Heart right ventricle (tissue), 16 donors: ENCODE measurements at regions not wholly inside any gene's neighbourhood (a gene's known extent, or its start where the extent isn't known, plus 50 kb on each side); places are given as distances from the start of the nearest gene placed in this dataset.

Experiments
- ATAC-seq, 8 donors: fragments of 200-7000 bp; cut with Tn5 transposase; one replicate each; pipeline ENCODE4 v1.9.1; 2020; ENCODE audit warnings: mild to moderate bottlenecking in 8 of 8, moderate library complexity in 8 of 8, moderate number of reproducible peaks in 1 of 8
- DNase-seq, 2 donors: peaks; one replicate each; pipeline ENCODE4 v3.0.0-alpha.2; 2020
- H3K27ac ChIP-seq, 10 donors: fragments of 200-600 bp; sonication (generic) in 2 of 10; one replicate each; pipeline versions ENCODE4 v1.5.0 to v1.8.0; 2020 to 2022; ENCODE audit warnings: mild to moderate bottlenecking in 3 of 10
- H3K27me3 ChIP-seq, 7 donors: fragments of 200-600 bp; one replicate each; pipeline ENCODE4 v1.8.0; 2021 to 2022; ENCODE audit warnings: mild to moderate bottlenecking in 2 of 7
- H3K36me3 ChIP-seq, 9 donors: fragments of 200-600 bp; sonication (generic) in 1 of 9; one replicate each; pipeline versions ENCODE4 v1.5.0 to v1.8.0; 2020 to 2022; ENCODE audit warnings: mild to moderate bottlenecking in 2 of 9
- H3K4me1 ChIP-seq, 9 donors: fragments of 200-600 bp; sonication (generic) in 1 of 9; one replicate each; pipeline versions ENCODE4 v1.5.0 to v1.8.0; 2020 to 2022; ENCODE audit warnings: mild to moderate bottlenecking in 4 of 9
- H3K4me3 ChIP-seq, 10 donors: fragments of 200-600 bp; sonication (generic) in 2 of 10; one replicate each; pipeline versions ENCODE4 v1.5.0 to v1.8.0; 2020 to 2022; ENCODE audit warnings: mild to moderate bottlenecking in 7 of 10, moderate library complexity in 2 of 10
- H3K9me3 ChIP-seq, 11 donors: fragments of 200-600 bp in 10 of 11; sonication (generic) in 2 of 11; one replicate each; pipeline versions ENCODE4 v1.5.0 to v1.8.0; 2013 to 2022; ENCODE audit warnings: mild to moderate bottlenecking in 2 of 11, control low read depth in 1 of 11, moderate library complexity in 1 of 11
- CTCF ChIP-seq, 9 donors: fragments of 200-600 bp; sonication (generic) in 2 of 9; IDR thresholded peaks; one replicate each; pipeline versions ENCODE4 v1.5.0 to v1.8.0; 2021 to 2022; ENCODE audit warnings: antibody characterized with exemption in 9 of 9, mild to moderate bottlenecking in 5 of 9, moderate library complexity in 1 of 9
- WGBS, 2 donors: extraction: QIAGEN DNeasy Blood & Tissue Kit; methylation state at CpG; one replicate each; pipeline ENCODE4 v1.1.7; 2013; ENCODE audit warnings: inconsistent platforms in 1 of 2; 5-methylcytosine and 5-hydroxymethylcytosine counted together
- intact Hi-C, 10 donors: fragments of 100-400 bp; cut with DNase I; formaldehyde crosslinking; loops; one replicate each; pipeline versions ENCODE4 v1.11.1 to v1.14.2; 2022
- donor health status: Arrhythmogenic right ventricular cardiomyopathy.
- donor health status: ischemic (EF 13 %, LVEDD 7.1; RV severe dilation, severe dysfunction).
- donor health status: healthy with polysubstance abuse.
- donor health status: DM: no; HTN: yes; CAD: no.
- donor health status: DM: no; HTN: no; CAD: no.
- donor health status: ischemic (EF 25% LVEDD 6.9; RV normal size, moderate dysfunction).
- donor health status: ischemic (EF 25% LVEDD 5.7; RV mildly dilated, moderate dysfunction).
- donor health status: healthy.
- donor health status: DM: yes; HTN: yes; CAD: no.
- donor health status: Ischemic cardiomyopathy.
- donor health status: ischemic (EF 35%, LVEDD 5.7; RV mildly dilated, moderate dysfunction).
- donor health status: nonischemic (EF 11% LVEDD 7.7; RV severe dilation, severe dysfunction).
- donor health status: DM: yes; HTN: yes; CAD: no.
- donor health status: PGD.
- donor health status: ischemic (EF 29% LVEDD 5.4; RV normal size, mild dysfunction).
- donor health status: nonischemic (EF 23%, LVEDD 6.1; RV moderate dilation, normal function).

- no peaks in the 10 kb centered on the region for H3K36me3 ChIP-seq
- H3K27me3 ChIP-seq: no peaks in the 10 kb centered on the region
- WGBS, 2 donors: 34 to 44% methylated on average over 1 of the region's 1 CpG
- ATAC-seq (no peak), DNase-seq (no peak)
- H3K4me1 ChIP-seq: no peaks in the 10 kb centered on the region
- intact Hi-C loops: no loop called here
- no peak overlapping the region for H3K4me3 ChIP-seq
- TF ChIP-seq CTCF (IDR thresholded peaks at IDR 0.05): no peak
- H3K9me3 ChIP-seq: no peaks in the 10 kb centered on the region
- no peak overlapping the region for H3K27ac ChIP-seq
Observed at GRCh38 chr2:155622443-155622842, 710.1 kb downstream of the NR4A2 start.

- H3K27ac ChIP-seq: no peak overlapping the region
- TF ChIP-seq CTCF (IDR thresholded peaks at IDR 0.05): no peak
- intact Hi-C loops: no loop called here
- no peaks in the 10 kb centered on the region for H3K4me1 ChIP-seq
- no peaks in the 10 kb centered on the region for H3K36me3 ChIP-seq
- peaks cover 0 to 66% (median 8%) of the 10 kb centered on the region in 11 donors for H3K9me3 ChIP-seq
- no peak for ATAC-seq
- DNase-seq: no peak
- H3K4me3 ChIP-seq: no peak overlapping the region
- H3K27me3 ChIP-seq: no peaks in the 10 kb centered on the region
- 82 to 87% methylated on average over 10 of the region's 10 CpGs for WGBS, 2 donors
Observed at GRCh38 chr2:155600914-155601760, 731.4 kb downstream of the NR4A2 start.

- DNase-seq (no peak), ATAC-seq (no peak)
- H3K4me1 ChIP-seq: no peaks in the 10 kb centered on the region
- H3K36me3 ChIP-seq: no peaks in the 10 kb centered on the region
- TF ChIP-seq CTCF (IDR thresholded peaks at IDR 0.05): no peak
- 85% methylated on average over 10 of the region's 10 CpGs for WGBS, 2 donors
- H3K27me3 ChIP-seq: no peaks in the 10 kb centered on the region
- H3K27ac ChIP-seq: no peak overlapping the region
- intact Hi-C loops: no loop called here
- H3K9me3 ChIP-seq: peaks cover 0 to 67% (median 8%) of the 10 kb centered on the region in 11 donors
- H3K4me3 ChIP-seq: no peak overlapping the region
Observed at GRCh38 chr2:155600296-155600695, 732.2 kb downstream of the NR4A2 start.

- no peaks in the 10 kb centered on the region for H3K27me3 ChIP-seq
- ATAC-seq (no peak), DNase-seq (no peak)
- WGBS, 2 donors: 92 to 94% methylated on average over 5 of the region's 5 CpGs
- intact Hi-C loops: no loop called here
- H3K4me1 ChIP-seq: no peaks in the 10 kb centered on the region
- no peaks in the 10 kb centered on the region for H3K36me3 ChIP-seq
- no peak for TF ChIP-seq CTCF (IDR thresholded peaks at IDR 0.05)
- no peak overlapping the region for H3K27ac ChIP-seq
- no peak overlapping the region for H3K4me3 ChIP-seq
- peaks cover 0 to 62% (median 5%) of the 10 kb centered on the region in 11 donors for H3K9me3 ChIP-seq
Observed at GRCh38 chr2:155599834-155600233, 732.7 kb downstream of the NR4A2 start.
